SK-N-SH (cell line): ENCODE measurements at regions not wholly inside any gene's neighbourhood (a gene's known extent, or its start where the extent isn't known, plus 50 kb on each side); places are given as distances from the start of the nearest gene placed in this dataset.

Experiments
- CTCF ChIA-PET: fragments of 300-600, 350-600 bp; formaldehyde crosslinking; extraction: SDS; loops from one replicate; lab custom pipeline; 2021; lab: Yijun Ruan, JAX
- POLR2A ChIA-PET: fragments of 350-600 bp; sonication (Branson Sonifier 250); formaldehyde crosslinking; extraction: SDS; loops from one replicate; lab custom pipeline; 2020; ENCODE audit warnings: antibody characterized with exemption, inconsistent platforms; lab: Yijun Ruan, JAX
- DNase-seq: peaks from one replicate; pipeline ENCODE4 v3.0.0; 2012
- H2AFZ ChIP-seq: fragments of 200-600 bp; sonication (generic); 2 replicates; pipeline ENCODE4 v1.8.1; 2016; ENCODE audit warnings: antibody characterized with exemption, mild to moderate bottlenecking, low read depth
- H3F3A ChIP-seq: fragments of 200-600 bp; sonication (generic); replicated peaks from 2 replicates; pipeline ENCODE3; 2016; ENCODE audit warnings: antibody characterized with exemption, mild to moderate bottlenecking; ENCODE audit not compliant: insufficient read depth
- H3K27ac ChIP-seq, 2 experiments: fragments of 200-500 bp in 1 of 2; fragments of 200-600 bp in 1 of 2; sonication (Bioruptor generic) in 1 of 2; sonication (generic), shearing (Covaris generic) in 1 of 2; 2 replicates each; pipeline versions ENCODE4 v1.5.1 to v1.6.1; 2014 to 2016; ENCODE audit warnings: low read depth in 2 of 2, inconsistent platforms in 1 of 2, low read length in 1 of 2, mild to moderate bottlenecking in 1 of 2, mixed read lengths in 1 of 2
- H3K27me3 ChIP-seq: fragments of 200-600 bp; sonication (generic), shearing (Covaris generic); 2 replicates; pipeline ENCODE4 v1.6.1; 2016; ENCODE audit warnings: mixed run types; ENCODE audit not compliant: insufficient read depth
- H3K36me3 ChIP-seq, 2 experiments: fragments of 200-500 bp in 1 of 2; fragments of 200-600 bp in 1 of 2; sonication (Bioruptor generic) in 1 of 2; sonication (generic) in 1 of 2; replicated peaks in 1 of 2; 2 replicates each; pipeline versions ENCODE3 to v1.5.1; 2014 to 2016; ENCODE audit warnings: low read length in 1 of 2, mild to moderate bottlenecking in 1 of 2; ENCODE audit not compliant: insufficient read depth in 2 of 2, control insufficient read depth in 1 of 2
- H3K4me1 ChIP-seq, 2 experiments: fragments of 200-500 bp in 1 of 2; fragments of 200-600 bp in 1 of 2; sonication (Bioruptor generic) in 1 of 2; sonication (generic), shearing (Covaris generic) in 1 of 2; 2 replicates each; pipeline versions ENCODE4 v1.5.1 to v1.6.1; 2014 to 2016; ENCODE audit warnings: low read depth in 1 of 2, low read length in 1 of 2, mixed run types in 1 of 2; ENCODE audit not compliant: insufficient read depth in 2 of 2, control insufficient read depth in 1 of 2
- H3K4me2 ChIP-seq: fragments of 200-600 bp; sonication (generic), shearing (Covaris generic); 2 replicates; pipeline ENCODE4 v1.6.1; 2017; ENCODE audit warnings: mixed run types
- H3K4me3 ChIP-seq, 2 experiments: fragments of 200-500 bp in 1 of 2; fragments of 200-600 bp in 1 of 2; sonication (Bioruptor generic) in 1 of 2; sonication (generic), shearing (Covaris generic) in 1 of 2; 2 replicates each; pipeline versions ENCODE4 v1.5.1 to v1.8.1; 2014 to 2016; ENCODE audit warnings: low read depth in 2 of 2, inconsistent platforms in 1 of 2, low read length in 1 of 2, mild to moderate bottlenecking in 1 of 2, mixed read lengths in 1 of 2, moderate library complexity in 1 of 2
- H3K79me2 ChIP-seq: fragments of 200-600 bp; sonication (generic); 2 replicates; pipeline ENCODE4 v1.8.1; 2017; ENCODE audit warnings: mild to moderate bottlenecking; ENCODE audit not compliant: insufficient read depth
- H3K9ac ChIP-seq: fragments of 200-600 bp; sonication (generic); 2 replicates; pipeline ENCODE4 v1.6.1; 2017; ENCODE audit warnings: mixed run types
- H3K9me2 ChIP-seq: fragments of 200-600 bp; sonication (generic); 2 replicates; pipeline ENCODE4 v1.6.1; 2017; ENCODE audit warnings: mixed run types
- H3K9me3 ChIP-seq: fragments of 200-600 bp; sonication (generic); 2 replicates; pipeline ENCODE4 v1.6.1; 2017; ENCODE audit warnings: mixed run types, mild to moderate bottlenecking, moderate library complexity
- H4K20me1 ChIP-seq: fragments of 200-600 bp; sonication (generic); 2 replicates; pipeline ENCODE4 v1.6.1; 2017; ENCODE audit warnings: mild to moderate bottlenecking, mixed run types; ENCODE audit not compliant: insufficient read depth
- CHD2 ChIP-seq: fragments of 150-350 bp; IDR thresholded peaks from 2 replicates; pipeline ENCODE4 v1.6.1; 2018; ENCODE audit warnings: low read length; ENCODE audit not compliant: partially characterized antibody
- ELF1 ChIP-seq: IDR thresholded peaks from 2 replicates; pipeline ENCODE4 v1.4.0; 2012
- GABPA ChIP-seq: IDR thresholded peaks from 2 replicates; pipeline ENCODE4 v1.4.0; 2012; ENCODE audit warnings: low read depth, mild to moderate bottlenecking
- GATA2 ChIP-seq: sonication (generic); formaldehyde crosslinking; IDR thresholded peaks from 2 replicates; pipeline ENCODE4 v1.5.0; 2020; ENCODE audit warnings: mild to moderate bottlenecking, missing genetic modification reagents
- MEF2A ChIP-seq: IDR thresholded peaks from 2 replicates; pipeline ENCODE4 v1.4.0; 2012; ENCODE audit warnings: low read depth, borderline replicate concordance
- MXI1 ChIP-seq: IDR thresholded peaks from 2 replicates; pipeline ENCODE4 v1.6.1; 2012; ENCODE audit warnings: mild to moderate bottlenecking, low read depth, low read length, improper control_type of control experiment
- POLR2AphosphoS5 ChIP-seq: IDR thresholded peaks from 2 replicates; pipeline ENCODE4 v1.6.1; 2012; ENCODE audit warnings: low read depth, low read length
- RAD21 ChIP-seq: IDR thresholded peaks from 2 replicates; pipeline ENCODE4 v1.6.1; 2012; ENCODE audit warnings: mild to moderate bottlenecking, low read length
- RCOR1 ChIP-seq: fragments of 150-350 bp; IDR thresholded peaks from 2 replicates; pipeline ENCODE4 v1.6.1; 2017; ENCODE audit warnings: antibody characterized with exemption, low read length
- REST ChIP-seq: IDR thresholded peaks from 2 replicates; pipeline ENCODE4 v1.6.1; 2012; ENCODE audit warnings: mild to moderate bottlenecking, low read depth, low read length, moderate library complexity
- RFX5 ChIP-seq: IDR thresholded peaks from 2 replicates; pipeline ENCODE4 v1.6.1; 2012; ENCODE audit warnings: mild to moderate bottlenecking, improper control_type of control experiment, low read length
- RXRA ChIP-seq: IDR thresholded peaks from 2 replicates; pipeline ENCODE4 v1.4.0; 2012; ENCODE audit warnings: low read depth, mild to moderate bottlenecking, borderline replicate concordance
- TAF1 ChIP-seq: IDR thresholded peaks from 2 replicates; pipeline ENCODE4 v1.6.1; 2012; ENCODE audit warnings: low read depth, mild to moderate bottlenecking, low read length, moderate library complexity, borderline replicate concordance
- TCF12 ChIP-seq: IDR thresholded peaks from 2 replicates; pipeline ENCODE4 v1.4.0; 2012
- TEAD4 ChIP-seq: IDR thresholded peaks from 2 replicates; pipeline ENCODE4 v1.4.0; 2012; ENCODE audit warnings: mild to moderate bottlenecking, borderline replicate concordance; ENCODE audit not compliant: insufficient read depth
- YY1 ChIP-seq: IDR thresholded peaks from 2 replicates; pipeline ENCODE4 v1.4.0; 2012; ENCODE audit warnings: low read depth, mild to moderate bottlenecking
- WGBS: methylation state at CpG from one replicate; pipeline ENCODE4 v1.1.6; 2017; ENCODE audit warnings: low lambda C conversion rate; 5-methylcytosine and 5-hydroxymethylcytosine counted together
- TF ChIP-seq, protein P1 (sequence below): fragments of 200-600 bp; sonication (generic); IDR thresholded peaks from 2 replicates; pipeline ENCODE4 v1.6.1; 2017; ENCODE audit warnings: antibody characterized with exemption, mild to moderate bottlenecking, moderate library complexity

DNA sequence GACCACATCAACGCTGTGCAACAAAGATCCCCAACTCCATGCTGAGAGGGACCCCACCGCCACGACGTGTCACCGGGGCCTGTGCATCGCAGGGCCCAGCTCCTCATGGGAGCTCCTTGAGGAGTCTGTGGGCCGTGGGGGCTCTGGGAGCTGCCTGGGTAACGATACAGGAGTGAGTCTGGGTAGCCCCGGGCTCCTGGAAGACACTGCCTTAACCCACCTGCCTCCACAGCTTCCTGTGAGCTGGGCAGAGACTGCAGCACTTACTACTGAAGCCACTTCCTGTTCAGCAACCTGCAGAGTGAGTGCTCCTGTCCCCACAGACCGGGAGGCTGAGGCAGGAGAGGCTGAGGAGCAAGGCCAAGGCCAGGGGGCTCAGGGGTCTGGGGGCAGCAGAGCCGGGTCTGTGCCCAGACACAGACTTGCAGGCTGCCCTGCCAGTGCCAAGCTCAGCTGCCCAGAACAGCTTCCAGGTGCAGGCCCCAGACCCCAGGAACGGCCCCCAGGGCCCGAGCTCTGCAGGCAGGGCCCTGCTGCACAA, 226.7 kb downstream of the BRD1 start (continued):
- no peak for TF ChIP-seq REST
- no peak for TF ChIP-seq MEF2A
- no peak for TF ChIP-seq TEAD4
- TF ChIP-seq, all 33 proteins: peak for 0

DNA sequence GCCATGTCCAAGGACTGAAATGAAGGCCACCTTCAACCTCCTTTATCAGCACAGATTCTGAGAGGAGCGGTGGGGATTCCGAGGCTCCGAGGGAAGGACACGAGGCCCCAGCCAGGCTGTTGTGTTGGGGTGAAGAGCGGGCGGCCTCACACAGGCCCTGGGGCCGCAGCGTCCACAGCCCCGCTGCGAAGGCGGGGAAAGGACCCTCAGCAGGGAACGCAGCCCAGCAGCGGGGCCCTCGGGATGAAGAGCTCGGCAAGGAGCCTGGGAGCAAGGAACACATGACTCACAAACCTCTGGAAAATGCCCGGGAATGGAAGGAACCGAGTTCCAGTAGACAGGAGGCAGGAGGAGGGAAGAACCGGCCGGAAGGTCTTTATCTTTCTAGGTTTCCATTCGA, 227.2 kb downstream of the BRD1 start:
- no peaks in the 10 kb centered on the region for H3K27me3 ChIP-seq
- no peaks in the 10 kb centered on the region for H3K79me2 ChIP-seq
- H3K9me3 ChIP-seq = 0 out of 2 replicates have a peak, but pooled peaks cover 5% of the 10 kb centered on the region
- no peak for DNase-seq
- no peaks in the 10 kb centered on the region for H3F3A ChIP-seq
- H3K36me3 ChIP-seq = no peaks in the 10 kb centered on the region
- no peaks in the 10 kb centered on the region for H3K9me2 ChIP-seq
- no peak overlapping the region for H3K27ac ChIP-seq
- ChIA-PET POLR2A (no interaction called here), CTCF (no interaction called here)
- H2AFZ ChIP-seq = no peak overlapping the region
- H4K20me1 ChIP-seq = no peaks in the 10 kb centered on the region
- no peak overlapping the region for H3K4me3 ChIP-seq
- no peaks in the 10 kb centered on the region for H3K4me1 ChIP-seq
- H3K4me2 ChIP-seq = no peak overlapping the region
- H3K9ac ChIP-seq = no peak overlapping the region
- TF ChIP-seq YY1 (no peak), RXRA (no peak), TEAD4 (no peak), RAD21 (no peak), RFX5 (no peak), MEF2A (no peak), TCF12 (no peak), GATA2 (CRISPR knock-in tag) (no peak), CHD2 (no peak), ELF1 (no peak)
- 34% methylated on average over 13 of the region's 20 CpGs for WGBS

- H3K36me3 ChIP-seq = no peaks in the 10 kb centered on the region
- H3K9me3 ChIP-seq = 0 out of 2 replicates have a peak, but pooled peaks cover 5% of the 10 kb centered on the region
- H2AFZ ChIP-seq = no peak overlapping the region
- no peaks in the 10 kb centered on the region for H3K9me2 ChIP-seq
- no peaks in the 10 kb centered on the region for H3K4me1 ChIP-seq
- H3K9ac ChIP-seq = no peak overlapping the region
- no peaks in the 10 kb centered on the region for H3K79me2 ChIP-seq
- no peaks in the 10 kb centered on the region for H3K27me3 ChIP-seq
- H3K4me2 ChIP-seq = no peak overlapping the region
- TF ChIP-seq MXI1 (no peak), POLR2AphosphoS5 (no peak), TAF1 (no peak), TCF12 (no peak), CHD2 (no peak), RCOR1 (no peak), MEF2A (no peak), GABPA (no peak), GATA2 (CRISPR knock-in tag) (no peak)
- TF ChIP-seq, protein P1, sequence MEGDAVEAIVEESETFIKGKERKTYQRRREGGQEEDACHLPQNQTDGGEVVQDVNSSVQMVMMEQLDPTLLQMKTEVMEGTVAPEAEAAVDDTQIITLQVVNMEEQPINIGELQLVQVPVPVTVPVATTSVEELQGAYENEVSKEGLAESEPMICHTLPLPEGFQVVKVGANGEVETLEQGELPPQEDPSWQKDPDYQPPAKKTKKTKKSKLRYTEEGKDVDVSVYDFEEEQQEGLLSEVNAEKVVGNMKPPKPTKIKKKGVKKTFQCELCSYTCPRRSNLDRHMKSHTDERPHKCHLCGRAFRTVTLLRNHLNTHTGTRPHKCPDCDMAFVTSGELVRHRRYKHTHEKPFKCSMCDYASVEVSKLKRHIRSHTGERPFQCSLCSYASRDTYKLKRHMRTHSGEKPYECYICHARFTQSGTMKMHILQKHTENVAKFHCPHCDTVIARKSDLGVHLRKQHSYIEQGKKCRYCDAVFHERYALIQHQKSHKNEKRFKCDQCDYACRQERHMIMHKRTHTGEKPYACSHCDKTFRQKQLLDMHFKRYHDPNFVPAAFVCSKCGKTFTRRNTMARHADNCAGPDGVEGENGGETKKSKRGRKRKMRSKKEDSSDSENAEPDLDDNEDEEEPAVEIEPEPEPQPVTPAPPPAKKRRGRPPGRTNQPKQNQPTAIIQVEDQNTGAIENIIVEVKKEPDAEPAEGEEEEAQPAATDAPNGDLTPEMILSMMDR = no peak
- no peak for DNase-seq
- H3K27ac ChIP-seq = no peak overlapping the region
- CTCF ChIA-PET = interaction anchor here (0.8 kb wide), 1 partner anchor 9 kb away, joined by 3 read pairs; no protein-coding TSS in a partner anchor
- no peak overlapping the region for H3K4me3 ChIP-seq
- H4K20me1 ChIP-seq = no peaks in the 10 kb centered on the region
- no peaks in the 10 kb centered on the region for H3F3A ChIP-seq
- POLR2A ChIA-PET = no interaction called here
- 46% methylated on average over 12 of the region's 25 CpGs for WGBS
Measured at GRCh38 chr22:49599691-49600455, 227.8 kb downstream of the BRD1 start.
